Choroid plexus epithelial cell (primary cell): ENCODE measurements at regions not wholly inside any gene's neighbourhood (a gene's known extent, or its start where the extent isn't known, plus 50 kb on each side); places are given as distances from the start of the nearest gene placed in this dataset.

Source experiments
- DNase-seq: peaks from one replicate; pipeline ENCODE4 v3.0.0-alpha.2; 2010; ENCODE audit warnings: low read depth
- H3K4me3 ChIP-seq: 2 replicates; pipeline ENCODE4 v1.5.1; 2011; ENCODE audit warnings: low read depth, mild to moderate bottlenecking, control low read depth, low read length, moderate library complexity
- TF ChIP-seq, protein P1 (sequence below): conservative IDR thresholded peaks from 2 replicates; pipeline ENCODE4 v1.5.1; 2011; ENCODE audit warnings: low read depth, mild to moderate bottlenecking, control low read depth, inconsistent platforms, low read length, moderate library complexity

DNA sequence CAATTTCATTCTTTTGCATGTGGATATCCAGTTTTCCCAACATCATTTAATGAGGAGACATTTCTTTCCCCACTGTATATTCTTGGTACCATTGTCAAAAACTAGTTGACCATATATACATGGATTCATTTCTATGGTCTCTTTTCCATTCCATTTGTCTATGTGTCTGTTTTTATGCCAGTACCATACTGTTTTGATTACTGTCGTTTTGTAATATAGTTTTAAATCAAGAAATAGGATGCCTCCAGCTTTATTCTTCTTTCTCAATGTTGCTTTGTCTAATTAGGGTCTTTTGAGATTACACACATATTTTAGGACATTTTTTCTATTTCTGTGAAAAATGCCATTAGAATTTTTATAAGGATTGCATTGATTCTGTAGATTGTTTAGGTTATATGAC is 177.5 kb upstream of the POU2AF2 start:
- TF ChIP-seq, protein P1, sequence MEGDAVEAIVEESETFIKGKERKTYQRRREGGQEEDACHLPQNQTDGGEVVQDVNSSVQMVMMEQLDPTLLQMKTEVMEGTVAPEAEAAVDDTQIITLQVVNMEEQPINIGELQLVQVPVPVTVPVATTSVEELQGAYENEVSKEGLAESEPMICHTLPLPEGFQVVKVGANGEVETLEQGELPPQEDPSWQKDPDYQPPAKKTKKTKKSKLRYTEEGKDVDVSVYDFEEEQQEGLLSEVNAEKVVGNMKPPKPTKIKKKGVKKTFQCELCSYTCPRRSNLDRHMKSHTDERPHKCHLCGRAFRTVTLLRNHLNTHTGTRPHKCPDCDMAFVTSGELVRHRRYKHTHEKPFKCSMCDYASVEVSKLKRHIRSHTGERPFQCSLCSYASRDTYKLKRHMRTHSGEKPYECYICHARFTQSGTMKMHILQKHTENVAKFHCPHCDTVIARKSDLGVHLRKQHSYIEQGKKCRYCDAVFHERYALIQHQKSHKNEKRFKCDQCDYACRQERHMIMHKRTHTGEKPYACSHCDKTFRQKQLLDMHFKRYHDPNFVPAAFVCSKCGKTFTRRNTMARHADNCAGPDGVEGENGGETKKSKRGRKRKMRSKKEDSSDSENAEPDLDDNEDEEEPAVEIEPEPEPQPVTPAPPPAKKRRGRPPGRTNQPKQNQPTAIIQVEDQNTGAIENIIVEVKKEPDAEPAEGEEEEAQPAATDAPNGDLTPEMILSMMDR = no peak
- no peak for DNase-seq
- H3K4me3 ChIP-seq = no peak overlapping the region

DNA sequence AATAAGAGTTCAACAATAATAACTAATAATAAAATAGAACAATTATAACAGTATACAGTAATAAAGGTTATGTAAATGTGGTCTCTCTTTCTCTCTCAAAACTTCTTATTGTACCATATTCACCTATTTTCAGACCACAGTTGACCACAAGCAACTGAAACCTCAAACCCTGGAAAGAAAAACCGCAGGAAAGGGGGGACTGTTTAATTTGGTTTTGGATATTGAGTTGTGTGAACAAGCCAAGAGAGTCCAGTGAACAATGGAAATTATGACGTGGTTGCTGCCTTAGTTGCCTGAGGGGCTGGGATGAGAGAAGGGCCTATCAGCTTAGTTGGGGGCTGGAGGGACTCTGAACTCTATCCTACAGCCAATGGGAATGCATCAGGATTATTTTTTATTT is 178.7 kb upstream of the POU2AF2 start:
- DNase-seq = no peak
- TF ChIP-seq, protein P1 = no peak
- no peak overlapping the region for H3K4me3 ChIP-seq

DNA sequence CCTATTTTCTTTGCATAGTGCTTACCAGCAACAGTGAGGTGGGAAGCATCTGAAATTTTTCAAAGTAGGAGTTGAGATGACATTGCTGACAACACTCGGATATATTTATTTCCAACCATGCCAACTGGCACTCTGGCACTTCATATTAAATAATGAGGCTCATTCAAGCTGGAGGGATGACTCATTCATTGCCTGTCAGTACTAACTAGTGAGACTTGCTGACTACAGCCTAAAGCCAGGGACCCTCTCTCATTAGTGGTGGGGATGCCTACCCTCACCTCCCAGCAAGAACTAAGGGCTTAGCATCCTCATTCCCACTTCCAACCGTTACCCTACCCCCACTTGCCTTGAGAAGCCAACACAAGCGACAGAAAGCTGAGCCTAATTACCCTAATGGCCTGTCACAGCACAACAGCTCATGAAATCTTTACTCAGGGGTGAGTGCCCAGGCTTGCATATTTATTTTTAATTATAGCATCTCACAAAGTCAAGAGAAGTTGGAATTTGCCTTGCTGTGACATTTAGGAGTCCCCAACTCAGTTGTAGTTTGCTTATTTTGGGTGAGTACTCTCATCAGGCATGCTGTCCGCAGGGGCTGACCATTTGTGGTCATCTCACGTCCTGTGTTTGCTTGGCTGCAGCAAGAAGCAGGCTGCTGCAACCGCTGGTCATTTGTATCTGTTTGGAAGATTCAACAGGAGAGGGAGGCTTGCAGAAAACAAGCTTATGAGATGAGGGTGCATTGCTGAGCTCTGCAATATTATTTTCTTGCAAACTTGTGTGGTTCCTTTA is 181.6 kb upstream of the POU2AF2 start:
- peak; percentile 84 for DNase-seq
- H3K4me3 ChIP-seq = no peak overlapping the region
- TF ChIP-seq, protein P1 = no peak

DNA sequence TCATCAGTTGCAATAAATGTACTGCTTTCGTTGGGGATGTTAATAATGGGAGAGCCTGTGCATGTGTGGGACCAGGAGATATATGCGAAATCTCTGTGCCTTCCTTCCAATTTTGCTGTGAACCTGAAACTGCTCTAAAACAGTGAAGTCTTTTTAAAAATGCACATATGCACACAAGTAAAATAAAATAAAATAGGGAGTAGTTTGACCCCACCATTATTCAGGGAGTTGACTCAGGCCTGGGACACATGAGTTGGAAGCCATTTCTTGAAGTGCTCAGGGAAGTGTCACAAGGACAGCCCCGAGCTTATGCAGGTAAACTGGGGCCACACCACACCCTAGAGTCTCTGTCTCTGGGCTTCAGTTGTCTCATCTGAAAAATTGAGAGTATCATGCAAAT is 183.1 kb upstream of the POU2AF2 start:
- no peak overlapping the region for H3K4me3 ChIP-seq
- no peak for DNase-seq
- TF ChIP-seq, protein P1 = no peak

DNA sequence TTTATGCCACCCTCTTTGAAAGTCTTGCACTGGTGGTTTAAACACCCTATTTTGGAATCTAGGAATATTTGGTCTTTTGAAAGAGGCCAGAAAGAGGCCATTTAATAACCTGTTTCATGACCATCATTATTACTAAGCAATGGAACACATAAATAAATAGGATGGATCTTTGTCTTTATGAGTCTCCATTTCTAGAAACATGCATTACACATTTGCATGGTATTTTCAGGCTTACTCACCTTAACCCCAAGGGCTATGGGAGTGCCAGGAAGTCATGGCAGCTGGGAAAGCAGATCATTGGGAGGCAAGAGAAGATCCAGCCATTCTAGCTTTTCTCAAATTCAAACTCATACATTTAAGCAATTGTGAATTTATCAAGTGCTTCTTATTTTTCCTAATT is 185.8 kb upstream of the POU2AF2 start:
- TF ChIP-seq, protein P1 = no peak
- no peak overlapping the region for H3K4me3 ChIP-seq
- peak; percentile 17 for DNase-seq

DNA sequence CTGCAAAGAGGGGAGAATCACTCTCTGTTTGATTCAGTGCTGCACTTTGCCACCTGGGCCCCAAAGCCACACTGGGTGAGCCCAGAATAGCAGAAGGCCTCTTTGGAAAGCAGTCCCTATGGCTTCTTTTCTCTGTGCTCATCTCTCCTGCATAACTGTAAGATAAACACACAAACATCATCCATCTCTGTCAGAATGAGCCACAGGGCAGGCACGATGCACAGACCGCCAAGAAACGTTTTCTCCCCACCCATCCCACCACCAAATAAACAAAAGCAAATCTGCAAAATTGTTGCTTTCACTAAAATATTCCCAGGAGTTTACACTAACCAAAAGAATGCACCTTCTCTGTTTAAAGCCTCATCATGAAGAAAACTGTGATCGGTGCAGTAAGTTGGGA is 196.4 kb upstream of the POU2AF2 start:
- H3K4me3 ChIP-seq = no peak overlapping the region
- DNase-seq = no peak
- TF ChIP-seq, protein P1 = no peak

DNA sequence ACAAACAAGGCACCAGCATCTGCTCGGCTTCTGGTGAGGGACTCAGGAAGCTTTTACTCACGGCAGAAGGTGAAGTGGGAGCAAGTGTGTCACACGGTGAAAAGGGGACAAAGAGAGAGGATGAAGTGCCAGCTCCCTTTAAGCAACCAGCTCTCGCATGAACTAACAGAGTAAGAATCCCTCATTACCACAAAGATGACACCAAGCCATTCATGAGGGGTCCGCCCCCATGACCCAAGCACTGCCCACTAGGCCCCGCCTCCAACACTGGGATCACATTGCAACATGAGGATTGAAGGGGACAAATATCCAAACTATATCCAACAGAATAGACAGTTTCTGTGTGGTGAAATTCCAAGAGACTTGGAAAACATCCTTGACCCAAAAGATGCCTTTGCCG is 198.2 kb upstream of the POU2AF2 start:
- TF ChIP-seq, protein P1 = no peak
- no peak for DNase-seq
- H3K4me3 ChIP-seq = no peak overlapping the region
